Pancreas (tissue), 10 donors: ENCODE measurements at regions not wholly inside any gene's neighbourhood (a gene's known extent, or its start where the extent isn't known, plus 50 kb on each side); places are given as distances from the start of the nearest gene placed in this dataset.

Experiments
- ATAC-seq, 4 donors: fragments of 200-7000 bp; cut with Tn5 transposase; one replicate each; pipeline versions ENCODE4 v1.8.0 to v1.9.1; 2020; ENCODE audit warnings: mild to moderate bottlenecking in 4 of 4, moderate library complexity in 4 of 4
- DNase-seq, 6 donors: peaks; one replicate each; pipeline ENCODE4 v3.0.0-alpha.2; 2020
- FAIRE-seq: peaks from 2 replicates; lab custom pipeline; 2012; peaks lifted over from hg19 to GRCh38; lab: Jason Lieb, UNC
- H3K27ac ChIP-seq, 4 donors: fragments of 200-600 bp; sonication (generic); 1 replicate in 3 of 4; 2 replicates in 1 of 4; pipeline versions ENCODE4 v1.5.0 to v1.8.0; 2020
- H3K27me3 ChIP-seq, 4 donors: fragments of 200-600 bp; one replicate each; pipeline ENCODE4 v1.8.0; 2021
- H3K36me3 ChIP-seq, 3 donors: fragments of 200-600 bp; sonication (generic) in 1 of 3; one replicate each; pipeline versions ENCODE4 v1.5.0 to v1.8.0; 2020 to 2021
- H3K4me1 ChIP-seq, 3 donors: fragments of 200-600 bp; one replicate each; pipeline ENCODE4 v1.8.0; 2021
- H3K4me3 ChIP-seq, 4 donors: fragments of 200-600 bp; sonication (generic) in 2 of 4; one replicate each; pipeline versions ENCODE4 v1.5.0 to v1.8.0; 2020 to 2021
- H3K9me3 ChIP-seq, 4 donors: fragments of 200-600 bp; one replicate each; pipeline ENCODE4 v1.8.0; 2021
- CTCF ChIP-seq, 4 donors: fragments of 200-600 bp; sonication (generic) in 3 of 4; IDR thresholded peaks; one replicate each; pipeline versions ENCODE4 v1.5.0 to v1.8.0; 2021; ENCODE audit warnings: antibody characterized with exemption in 4 of 4
- WGBS, 2 donors: extraction: QIAGEN DNeasy Blood & Tissue Kit; methylation state at CpG; one replicate each; pipeline ENCODE4 v1.1.7; 2013; 5-methylcytosine and 5-hydroxymethylcytosine counted together
- intact Hi-C, 3 donors: fragments of 100-400 bp; cut with DNase I; formaldehyde crosslinking; loops; one replicate each; pipeline versions ENCODE4 v1.11.1 to v1.14.2; 2022
- donor health status: healthy with polysubstance abuse.
- donor health status: DM: no; HTN: no; CAD: no; lungs with moderate emphysema.
- donor health status: DM: no; HTN: no; CAD: no.
- donor health status: control.
- donor health status: control.
- donor health status: Bipolar disorder and iron deficiency.
- donor health status: DM: yes; HTN: yes; CAD: no.
- donor health status: DM: no; HTN: no; CAD: no.
- donor health status: DM: no; HTN: no; CAD: no.
- donor health status: DM: yes; HTN: yes; CAD: no.

GRCh38 chr10:3709456-3710060, 75.5 kb downstream of the KLF6 start:
- DNase-seq (no peak), FAIRE-seq (no peak), ATAC-seq (no peak)
- no peaks in the 10 kb centered on the region for H3K36me3 ChIP-seq
- no peak overlapping the region for H3K4me3 ChIP-seq
- H3K27me3 ChIP-seq = no peaks in the 10 kb centered on the region
- TF ChIP-seq CTCF (IDR thresholded peaks at IDR 0.05) = no peak
- H3K9me3 ChIP-seq = no peaks in the 10 kb centered on the region
- H3K4me1 ChIP-seq = no peaks in the 10 kb centered on the region
- intact Hi-C loops = no loop called here
- 24 to 32% methylated on average over 4 of the region's 4 CpGs for WGBS, 2 donors
- no peak overlapping the region for H3K27ac ChIP-seq

DNA sequence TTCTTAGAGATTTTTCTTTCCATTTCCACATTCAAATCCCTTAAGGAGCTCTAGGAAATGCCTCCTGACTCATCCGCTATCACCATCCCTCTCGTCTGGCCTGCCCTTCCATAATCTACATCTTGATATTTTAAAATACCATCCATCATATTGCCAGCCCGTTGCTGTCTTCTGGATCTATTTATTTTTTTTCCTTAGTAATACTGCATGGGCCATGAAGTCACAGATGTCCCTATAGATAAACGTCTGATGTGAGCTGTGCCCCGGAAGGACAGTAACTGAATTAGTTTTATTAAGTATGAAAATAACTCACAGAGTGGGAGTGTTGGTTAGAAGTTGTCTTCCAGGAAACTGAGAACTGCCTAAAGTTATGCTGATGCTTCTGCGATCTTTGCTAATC, 76.2 kb downstream of the KLF6 start:
- 41 to 44% methylated on average over 6 of the region's 6 CpGs for WGBS, 2 donors
- DNase-seq = no peak

DNA sequence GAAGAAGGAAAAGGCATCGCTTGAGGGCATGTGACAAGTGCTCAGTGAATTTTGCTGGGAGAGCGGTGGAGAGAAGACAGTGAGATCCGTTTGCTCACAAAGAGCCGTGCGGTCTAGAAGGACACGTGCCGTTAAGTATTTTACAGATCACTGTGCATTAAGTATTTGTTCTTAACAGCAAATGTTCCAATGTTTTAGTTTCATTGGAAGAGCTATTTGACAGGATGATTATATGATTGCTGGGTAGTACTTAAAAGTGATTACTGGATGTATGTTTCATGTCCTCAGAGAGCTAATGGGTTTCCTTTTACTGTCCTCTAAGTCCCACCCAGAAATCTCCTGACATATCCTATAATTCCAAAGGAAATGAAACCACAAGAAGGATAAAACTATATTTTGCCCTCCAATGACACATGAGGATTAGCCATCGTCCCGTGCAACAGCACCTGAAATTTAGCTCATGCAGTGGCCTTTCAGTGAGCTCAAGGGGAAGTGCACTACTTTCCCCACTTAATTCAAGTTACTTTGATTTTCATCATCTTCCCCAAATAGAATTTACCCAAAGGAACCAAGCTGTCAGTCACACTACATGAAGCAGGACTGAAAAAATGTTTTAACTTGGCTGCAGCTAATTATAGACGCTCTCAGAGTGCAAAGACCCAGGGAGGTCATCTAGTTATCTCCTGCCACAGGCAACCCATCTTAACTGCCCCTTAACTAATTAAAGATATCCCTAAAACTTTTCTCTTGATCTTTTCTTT, 80.3 kb downstream of the KLF6 start:
- DNase-seq (no peak), FAIRE-seq (no peak), ATAC-seq (no peak)
- Histone ChIP-seq H3K27ac (no peak overlapping the region), H3K4me3 (no peak overlapping the region), H3K9me3 (no peaks in the 10 kb centered on the region), H3K27me3 (no peaks in the 10 kb centered on the region), H3K36me3 (no peaks in the 10 kb centered on the region), H3K4me1 (no peaks in the 10 kb centered on the region)
- TF ChIP-seq CTCF (IDR thresholded peaks at IDR 0.05) = no peak
- WGBS, 2 donors = 78% methylated on average over 10 of the region's 10 CpGs
- intact Hi-C loops = no loop called here

More for the DNA sequence above, 76.2 kb downstream of the KLF6 start:
- FAIRE-seq (no peak), ATAC-seq (no peak)
- no peaks in the 10 kb centered on the region for H3K4me1 ChIP-seq
- intact Hi-C loops = no loop called here
- no peak overlapping the region for H3K4me3 ChIP-seq
- no peaks in the 10 kb centered on the region for H3K27me3 ChIP-seq
- TF ChIP-seq CTCF (IDR thresholded peaks at IDR 0.05) = no peak
- H3K36me3 ChIP-seq = no peaks in the 10 kb centered on the region
- no peak overlapping the region for H3K27ac ChIP-seq
- H3K9me3 ChIP-seq = no peaks in the 10 kb centered on the region

GRCh38 chr10:3702569-3702968, 82.4 kb downstream of the KLF6 start:
- no peaks in the 10 kb centered on the region for H3K27me3 ChIP-seq
- H3K27ac ChIP-seq = no peak overlapping the region
- no peak overlapping the region for H3K4me3 ChIP-seq
- no peaks in the 10 kb centered on the region for H3K9me3 ChIP-seq
- ATAC-seq (no peak), FAIRE-seq (no peak), DNase-seq (no peak)
- intact Hi-C loops = no loop called here
- no peaks in the 10 kb centered on the region for H3K36me3 ChIP-seq
- no peak for TF ChIP-seq CTCF (IDR thresholded peaks at IDR 0.05)
- no peaks in the 10 kb centered on the region for H3K4me1 ChIP-seq
- WGBS, 2 donors = 27 to 36% methylated on average over 1 of the region's 1 CpG

GRCh38 chr10:3702056-3702546, 82.9 kb downstream of the KLF6 start:
- Histone ChIP-seq H3K9me3 (no peaks in the 10 kb centered on the region), H3K4me1 (no peaks in the 10 kb centered on the region), H3K4me3 (no peak overlapping the region), H3K36me3 (no peaks in the 10 kb centered on the region), H3K27ac (no peak overlapping the region), H3K27me3 (no peaks in the 10 kb centered on the region)
- intact Hi-C loops = no loop called here
- ATAC-seq (no peak), DNase-seq (no peak), FAIRE-seq (no peak)
- no peak for TF ChIP-seq CTCF (IDR thresholded peaks at IDR 0.05)
- 67 to 70% methylated on average over 11 of the region's 11 CpGs for WGBS, 2 donors
